ENCODE measurements at regions not wholly inside any gene's neighbourhood (a gene's known extent, or its start where the extent isn't known, plus 50 kb on each side); places are given as distances from the start of the nearest gene placed in this dataset.

DNA sequence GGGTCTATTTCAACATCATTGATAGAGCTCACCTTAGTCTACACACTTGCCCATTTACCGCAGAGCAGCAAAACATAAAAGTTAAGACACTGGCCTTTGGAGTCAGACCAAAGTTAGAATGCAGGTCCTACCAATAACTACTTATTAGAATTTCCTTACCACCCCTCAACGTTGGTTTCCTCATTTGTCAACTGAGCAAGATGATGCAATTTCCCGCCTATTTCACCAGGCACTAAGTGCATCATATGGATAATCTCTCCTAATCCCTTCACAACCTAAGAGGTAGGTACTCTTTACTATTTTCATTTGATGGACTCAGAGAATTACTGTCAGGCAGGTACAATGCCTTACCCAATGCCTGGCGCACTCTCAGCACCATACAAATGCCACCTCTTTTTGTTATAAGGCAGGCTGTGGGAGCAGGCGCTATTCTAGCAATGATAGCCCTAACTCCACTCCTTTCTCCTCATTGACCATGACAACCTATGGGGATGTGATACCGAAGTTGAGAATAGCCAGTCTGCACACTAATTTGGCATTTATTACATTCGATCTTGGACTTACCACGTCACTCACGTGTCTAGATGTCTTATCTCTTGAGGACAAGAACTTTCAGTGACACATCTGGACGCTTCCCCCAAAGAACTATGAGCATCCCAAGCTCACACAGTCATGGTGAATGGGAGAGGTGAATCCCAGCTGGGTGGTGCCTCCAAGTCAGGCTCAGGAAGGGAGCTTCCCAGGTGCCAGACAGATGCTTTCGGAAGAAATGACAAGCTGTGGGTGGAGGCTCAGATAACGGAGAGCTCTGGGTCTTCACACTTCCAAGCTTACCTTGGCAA lies 128.1 kb upstream of the STMND1 start:
- TF ChIP-seq POLR2AphosphoS5 (IDR thresholded peaks at IDR 0.05; ENCODE audit: insufficient read depth, low read depth, low read length) (no peak), POLR2A (IDR thresholded peaks at IDR 0.05; ENCODE audit: low read depth, low read length) (no peak), JUN (IDR thresholded peaks at IDR 0.05; ENCODE audit: borderline replicate concordance, insufficient read depth, insufficient read length, low read depth) (no peak), GATA2 (IDR thresholded peaks at IDR 0.05; ENCODE audit: insufficient read depth, insufficient read length, low read depth, low read length) (no peak)
- TF ChIP-seq, protein P1, sequence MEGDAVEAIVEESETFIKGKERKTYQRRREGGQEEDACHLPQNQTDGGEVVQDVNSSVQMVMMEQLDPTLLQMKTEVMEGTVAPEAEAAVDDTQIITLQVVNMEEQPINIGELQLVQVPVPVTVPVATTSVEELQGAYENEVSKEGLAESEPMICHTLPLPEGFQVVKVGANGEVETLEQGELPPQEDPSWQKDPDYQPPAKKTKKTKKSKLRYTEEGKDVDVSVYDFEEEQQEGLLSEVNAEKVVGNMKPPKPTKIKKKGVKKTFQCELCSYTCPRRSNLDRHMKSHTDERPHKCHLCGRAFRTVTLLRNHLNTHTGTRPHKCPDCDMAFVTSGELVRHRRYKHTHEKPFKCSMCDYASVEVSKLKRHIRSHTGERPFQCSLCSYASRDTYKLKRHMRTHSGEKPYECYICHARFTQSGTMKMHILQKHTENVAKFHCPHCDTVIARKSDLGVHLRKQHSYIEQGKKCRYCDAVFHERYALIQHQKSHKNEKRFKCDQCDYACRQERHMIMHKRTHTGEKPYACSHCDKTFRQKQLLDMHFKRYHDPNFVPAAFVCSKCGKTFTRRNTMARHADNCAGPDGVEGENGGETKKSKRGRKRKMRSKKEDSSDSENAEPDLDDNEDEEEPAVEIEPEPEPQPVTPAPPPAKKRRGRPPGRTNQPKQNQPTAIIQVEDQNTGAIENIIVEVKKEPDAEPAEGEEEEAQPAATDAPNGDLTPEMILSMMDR (IDR thresholded peaks at IDR 0.05; ENCODE audit: extremely low read depth in 1 of 2, insufficient read depth in 1 of 2, low read depth in 1 of 2, low read length in 2 of 2): no peak

Data from endothelial cell of umbilical vein (primary cell).